H1 (cell line): ENCODE measurements at regions not wholly inside any gene's neighbourhood (a gene's known extent, or its start where the extent isn't known, plus 50 kb on each side); places are given as distances from the start of the nearest gene placed in this dataset.

Source experiments
- CTCF ChIA-PET: fragments of 300-600 bp; sonication (Branson Sonifier 250); formaldehyde crosslinking; loops from one replicate; lab custom pipeline; 2021; ENCODE audit not compliant: partially characterized antibody; lab: Charles Lee
- POLR2A ChIA-PET: fragments of 300-600 bp; sonication (Branson Sonifier 250); formaldehyde crosslinking; loops from one replicate; lab custom pipeline; 2021; ENCODE audit warnings: inconsistent platforms; ENCODE audit not compliant: partially characterized antibody; lab: Charles Lee
- DNase-seq, 2 experiments: peaks; one replicate each; pipeline versions ENCODE4 v3.0.0 to v3.0.0-alpha.2; 2010 to 2022; ENCODE audit warnings: low spot score in 2 of 2, low read depth in 1 of 2, mixed read lengths in 1 of 2
- FAIRE-seq: peaks from 2 replicates; lab custom pipeline; 2011; peaks lifted over from hg19 to GRCh38; lab: Jason Lieb, UNC
- H2AFZ ChIP-seq: 2 replicates; pipeline ENCODE4 v1.8.1; 2012; ENCODE audit warnings: low read length, inconsistent platforms
- H2AK5ac ChIP-seq: 2 replicates; pipeline ENCODE4 v1.6.1; 2013; ENCODE audit warnings: low read depth, low read length
- H2BK120ac ChIP-seq: replicated peaks from 2 replicates; pipeline ENCODE3; 2013; ENCODE audit warnings: low read depth, low read length, inconsistent platforms
- H2BK12ac ChIP-seq: 2 replicates; pipeline ENCODE4 v1.6.1; 2013; ENCODE audit warnings: low read depth, low read length
- H2BK15ac ChIP-seq: 2 replicates; pipeline ENCODE4 v1.6.1; 2013; ENCODE audit warnings: low read length
- H2BK20ac ChIP-seq: 2 replicates; pipeline ENCODE4 v1.6.1; 2013; ENCODE audit warnings: low read length
- H2BK5ac ChIP-seq: 2 replicates; pipeline ENCODE4 v1.6.1; 2013; ENCODE audit warnings: low read depth, low read length
- H3K14ac ChIP-seq: 2 replicates; pipeline ENCODE4 v1.6.1; 2013; ENCODE audit warnings: inconsistent platforms; ENCODE audit not compliant: insufficient read length
- H3K18ac ChIP-seq: 2 replicates; pipeline ENCODE4 v1.6.1; 2013; ENCODE audit warnings: low read length; ENCODE audit errors: extremely low read depth
- H3K23ac ChIP-seq: 2 replicates; pipeline ENCODE4 v1.6.1; 2013; ENCODE audit warnings: inconsistent platforms; ENCODE audit not compliant: insufficient read length
- H3K23me2 ChIP-seq: 2 replicates; pipeline ENCODE4 v1.6.1; 2013; ENCODE audit warnings: low read depth, low read length
- H3K27ac ChIP-seq: 2 replicates; pipeline ENCODE4 v1.6.1; 2011; ENCODE audit warnings: low read depth, low read length, inconsistent platforms
- H3K27me3 ChIP-seq, 4 experiments: replicated peaks in 1 of 4; 1 replicate in 1 of 4; 2 replicates in 3 of 4; pipeline versions ENCODE4 v1.6.1 to v1.8.1; 2011 to 2013; ENCODE audit warnings: low read length in 3 of 4, mild to moderate bottlenecking in 3 of 4, inconsistent platforms in 2 of 4, mixed read lengths in 2 of 4, moderate library complexity in 1 of 4; ENCODE audit not compliant: control insufficient read depth in 3 of 4, insufficient read depth in 3 of 4; ENCODE audit errors: extremely low read depth in 1 of 4
- H3K36me3 ChIP-seq, 4 experiments: 2 replicates each; pipeline versions ENCODE4 v1.6.1 to v1.8.1; 2011 to 2013; ENCODE audit warnings: mild to moderate bottlenecking in 4 of 4, low read length in 3 of 4, moderate library complexity in 2 of 4, control low read depth in 1 of 4, inconsistent platforms in 1 of 4; ENCODE audit not compliant: insufficient read depth in 4 of 4, control insufficient read depth in 2 of 4
- H3K4ac ChIP-seq: replicated peaks from 2 replicates; pipeline ENCODE3; 2013; ENCODE audit warnings: low read length, low read depth, mixed read lengths, inconsistent platforms; ENCODE audit not compliant: insufficient read length
- H3K4me1 ChIP-seq, 4 experiments: replicated peaks in 1 of 4; 1 replicate in 1 of 4; 2 replicates in 3 of 4; pipeline versions ENCODE4 v1.6.1 to v1.8.1; 2011 to 2013; ENCODE audit warnings: low read length in 3 of 4, inconsistent platforms in 2 of 4, mixed read lengths in 1 of 4; ENCODE audit not compliant: insufficient read depth in 4 of 4, control insufficient read depth in 3 of 4
- H3K4me2 ChIP-seq, 2 experiments: 2 replicates each; pipeline versions ENCODE4 v1.6.1 to v1.8.1; 2011 to 2013; ENCODE audit warnings: low read depth in 2 of 2, low read length in 2 of 2, control low read depth in 1 of 2, inconsistent platforms in 1 of 2, mild to moderate bottlenecking in 1 of 2; ENCODE audit not compliant: insufficient read depth in 1 of 2
- H3K4me3 ChIP-seq, 4 experiments: fragments of 200-600, 300-600 bp in 1 of 4; sonication (generic), shearing (Covaris generic), sonication (Bioruptor Twin) in 1 of 4; 2 replicates each; pipeline versions ENCODE4 v1.5.1 to v1.8.1; 2011 to 2016; ENCODE audit warnings: low read length in 4 of 4, low read depth in 3 of 4, control low read depth in 2 of 4, inconsistent platforms in 2 of 4, mild to moderate bottlenecking in 2 of 4, mixed read lengths in 1 of 4, moderate library complexity in 1 of 4; ENCODE audit not compliant: insufficient read depth in 2 of 4; ENCODE audit errors: extremely low read depth in 1 of 4
- H3K56ac ChIP-seq: replicated peaks from 2 replicates; pipeline ENCODE3; 2013; ENCODE audit warnings: low read depth, mild to moderate bottlenecking, mixed read lengths, low read length, inconsistent platforms; ENCODE audit not compliant: insufficient read length
- H3K79me1 ChIP-seq: 2 replicates; pipeline ENCODE4 v1.6.1; 2013; ENCODE audit warnings: low read depth, low read length, control low read depth
- H3K79me2 ChIP-seq, 2 experiments: 2 replicates each; pipeline versions ENCODE4 v1.6.1 to v1.8.1; 2012 to 2013; ENCODE audit warnings: low read length in 2 of 2, mild to moderate bottlenecking in 2 of 2, inconsistent platforms in 1 of 2; ENCODE audit not compliant: insufficient read depth in 2 of 2, control insufficient read depth in 1 of 2
- H3K9ac ChIP-seq, 4 experiments: replicated peaks in 1 of 4; 1 replicate in 1 of 4; 2 replicates in 3 of 4; pipeline versions ENCODE4 v1.6.1 to v1.8.1; 2011 to 2013; ENCODE audit warnings: low read depth in 3 of 4, low read length in 3 of 4, control low read depth in 2 of 4, mild to moderate bottlenecking in 2 of 4, moderate library complexity in 2 of 4, inconsistent platforms in 1 of 4; ENCODE audit errors: extremely low read depth in 1 of 4
- H3K9me3 ChIP-seq, 2 experiments: 2 replicates each; pipeline versions ENCODE4 v1.6.1 to v1.8.1; 2012 to 2013; ENCODE audit warnings: mild to moderate bottlenecking in 2 of 2, moderate library complexity in 2 of 2, control low read depth in 1 of 2, inconsistent platforms in 1 of 2, low read depth in 1 of 2, low read length in 1 of 2, mixed read lengths in 1 of 2; ENCODE audit not compliant: insufficient read depth in 2 of 2
- H4K20me1 ChIP-seq, 2 experiments: replicated peaks in 1 of 2; 2 replicates each; pipeline versions ENCODE3 to v1.8.1; 2011 to 2013; ENCODE audit warnings: inconsistent platforms in 2 of 2, low read length in 2 of 2, mild to moderate bottlenecking in 1 of 2; ENCODE audit not compliant: insufficient read depth in 2 of 2, control insufficient read depth in 1 of 2
- H4K5ac ChIP-seq: 2 replicates; pipeline ENCODE4 v1.6.1; 2013; ENCODE audit warnings: low read length, low read depth, mixed read lengths, inconsistent platforms; ENCODE audit not compliant: insufficient read length
- H4K8ac ChIP-seq: 2 replicates; pipeline ENCODE4 v1.8.0; 2013; ENCODE audit warnings: mild to moderate bottlenecking, moderate library complexity, low read length, inconsistent platforms; ENCODE audit not compliant: insufficient read depth; ENCODE audit errors: extremely low read depth
- H4K91ac ChIP-seq: replicated peaks from 2 replicates; pipeline ENCODE3; 2013; ENCODE audit warnings: low read length, mixed read lengths, inconsistent platforms; ENCODE audit not compliant: insufficient read length
- BACH1 ChIP-seq: IDR thresholded peaks from 2 replicates; pipeline ENCODE4 v1.6.1; 2012; ENCODE audit warnings: low read length, improper control_type of control experiment
- GABPA ChIP-seq: IDR thresholded peaks from 2 replicates; pipeline ENCODE4 v1.6.1; 2011; ENCODE audit warnings: mild to moderate bottlenecking, low read length, moderate library complexity, borderline replicate concordance; ENCODE audit not compliant: insufficient read depth
- NANOG ChIP-seq: IDR thresholded peaks from 2 replicates; pipeline ENCODE4 v1.6.1; 2011; ENCODE audit warnings: low read length, low read depth, mild to moderate bottlenecking, inconsistent platforms; ENCODE audit not compliant: insufficient read depth, poor library complexity, severe bottlenecking
- WGBS, 2 experiments: shearing (Covaris generic) in 1 of 2; methylation state at CpG; one replicate each; pipeline versions ENCODE4 v1.1.6 to v1.1.7; 2013 to 2015; ENCODE audit warnings: low lambda C conversion rate in 2 of 2, mixed read lengths in 2 of 2, inconsistent platforms in 1 of 2, low coverage in 1 of 2, missing lambda C conversion rate in 1 of 2; ENCODE audit not compliant: insufficient replicate concordance in 2 of 2, insufficient coverage in 1 of 2, insufficient read length in 1 of 2; ENCODE audit errors: extremely low coverage in 1 of 2, missing lambda C conversion rate in 1 of 2; 5-methylcytosine and 5-hydroxymethylcytosine counted together

DNA sequence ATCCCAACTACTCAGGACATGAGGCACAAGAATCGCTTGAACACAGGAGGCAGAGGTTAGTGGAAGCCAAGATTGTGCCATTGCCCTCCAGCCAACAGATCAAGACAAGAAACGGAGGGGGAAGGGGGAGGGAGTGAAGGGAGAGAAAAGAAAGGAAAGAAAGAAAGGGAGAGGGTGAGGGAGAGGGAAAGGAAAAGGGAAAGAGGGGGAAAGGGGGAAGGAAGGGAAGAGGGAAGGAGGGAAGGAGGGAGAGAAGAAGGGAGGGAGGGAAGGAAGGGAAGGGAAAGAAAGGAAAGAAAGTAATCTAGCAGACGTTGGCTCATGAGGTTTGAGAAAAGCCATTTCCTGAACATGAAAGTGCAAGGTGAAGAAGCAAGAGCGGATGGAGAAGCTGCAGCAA lies 53.1 kb upstream of the SETMAR start:
- Histone ChIP-seq H3K4me3 (no peak overlapping the region), H3K18ac (no peak overlapping the region; the same call in 1 of the 2 replicates), H3K23ac (no peak overlapping the region), H2BK15ac (no peak overlapping the region), H2AK5ac (no peak overlapping the region), H3K27me3 (no peaks in the 10 kb centered on the region), H3K23me2 (no peaks in the 10 kb centered on the region), H3K4me2 (no peak overlapping the region), H3K79me1 (no peaks in the 10 kb centered on the region), H4K8ac (no peak overlapping the region), H3K9me3 (no peaks in the 10 kb centered on the region), H2BK5ac (no peak overlapping the region), H4K20me1 (no peaks in the 10 kb centered on the region), H2BK120ac (no peak overlapping the region), H4K91ac (no peak overlapping the region), H3K4ac (no peak overlapping the region), H2AFZ (no peak overlapping the region), H3K9ac (no peak overlapping the region), H4K5ac (no peak overlapping the region), H3K4me1 (peaks cover 0 to 3% (median 0%) of the 10 kb centered on the region in 4 experiments; a peak in 2 of 7 replicates), H3K56ac (no peak overlapping the region), H3K14ac (no peak overlapping the region), H3K36me3 (no peaks in the 10 kb centered on the region), H2BK20ac (no peak overlapping the region), H2BK12ac (no peak overlapping the region), H3K27ac (no peak overlapping the region), H3K79me2 (no peaks in the 10 kb centered on the region)
- DNase-seq (no peak), FAIRE-seq (no peak)
- POLR2A ChIA-PET: no interaction called here
- TF ChIP-seq NANOG (no peak), GABPA (no peak), BACH1 (no peak)
- WGBS, 2 experiments: 79% methylated on average over 4 of the region's 4 CpGs; no CpG with 5 or more reads in 1 of the 2 experiments
- CTCF ChIA-PET: no interaction called here
